ENCODE measurements at regions not wholly inside any gene's neighbourhood (a gene's known extent, or its start where the extent isn't known, plus 50 kb on each side); places are given as distances from the start of the nearest gene placed in this dataset.

DNA sequence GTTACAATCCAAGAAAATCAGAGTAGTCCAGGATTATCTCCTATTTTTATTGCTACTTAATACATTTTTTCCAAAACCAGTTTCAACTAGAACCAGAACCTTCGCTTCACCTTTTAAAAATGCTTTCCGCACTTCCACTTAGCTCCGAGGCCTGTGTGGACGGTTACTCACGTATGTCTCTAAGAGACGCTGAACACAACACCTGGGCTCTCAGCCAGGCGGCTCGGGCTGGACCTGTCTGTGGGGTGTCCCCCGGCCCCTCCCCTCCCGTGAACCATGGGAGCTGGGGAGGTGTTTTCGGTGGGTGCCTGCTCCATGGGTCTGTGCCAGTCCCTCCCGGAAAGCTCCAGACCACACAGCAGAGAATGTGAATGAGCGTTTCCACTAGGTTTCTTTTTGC is 223.8 kb downstream of the GLI2 start:
- DNase-seq: no peak

DNA sequence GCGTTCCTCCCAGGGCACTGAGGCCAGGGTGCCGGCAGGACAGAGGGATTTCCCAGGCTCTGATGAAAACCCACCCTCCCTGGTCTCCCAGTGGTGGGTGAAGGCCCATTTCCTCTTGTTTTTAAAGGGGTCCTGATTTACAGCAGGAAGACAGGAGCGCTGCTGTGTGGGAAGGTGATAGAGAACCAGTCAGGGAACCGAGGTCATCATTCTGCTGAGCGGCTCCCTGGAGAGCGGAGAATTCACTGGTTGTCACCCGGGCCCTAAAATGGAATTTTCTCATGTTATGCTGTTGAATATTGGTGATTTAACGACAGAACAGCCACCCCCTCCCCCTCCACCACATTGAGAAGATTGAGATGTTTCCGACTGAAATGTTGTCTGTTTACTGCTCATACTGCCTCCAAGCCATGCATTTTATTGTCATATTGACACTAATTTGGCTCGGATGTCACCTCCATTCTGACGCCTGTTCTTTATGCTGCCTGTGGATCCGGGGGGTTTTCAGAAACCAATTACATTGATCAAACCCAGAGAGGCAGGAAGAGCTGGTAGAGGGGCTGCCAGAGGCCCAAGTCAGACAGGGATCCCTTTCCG is 225.2 kb downstream of the GLI2 start:
- DNase-seq: no peak

DNA sequence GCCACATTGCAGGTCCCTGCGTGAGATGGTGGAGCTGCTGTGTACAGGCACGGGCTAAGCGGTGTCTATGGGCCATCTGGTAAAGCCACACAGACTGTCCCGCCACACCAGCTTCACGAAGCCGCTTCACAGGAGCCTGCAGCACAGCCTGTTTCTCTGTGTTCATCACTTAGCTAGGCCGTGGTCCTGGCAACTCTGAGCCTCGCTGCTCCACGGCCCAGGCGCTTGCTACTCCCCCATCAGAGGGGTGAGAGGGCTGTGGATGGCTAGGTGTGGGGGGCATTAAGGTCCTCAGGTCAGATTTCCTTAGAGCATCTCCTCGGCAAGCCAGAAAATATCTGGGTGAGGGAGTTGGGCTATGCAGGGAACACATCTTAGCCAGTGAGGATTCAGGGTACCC is 225.7 kb downstream of the GLI2 start:
- DNase-seq: no peak

DNA sequence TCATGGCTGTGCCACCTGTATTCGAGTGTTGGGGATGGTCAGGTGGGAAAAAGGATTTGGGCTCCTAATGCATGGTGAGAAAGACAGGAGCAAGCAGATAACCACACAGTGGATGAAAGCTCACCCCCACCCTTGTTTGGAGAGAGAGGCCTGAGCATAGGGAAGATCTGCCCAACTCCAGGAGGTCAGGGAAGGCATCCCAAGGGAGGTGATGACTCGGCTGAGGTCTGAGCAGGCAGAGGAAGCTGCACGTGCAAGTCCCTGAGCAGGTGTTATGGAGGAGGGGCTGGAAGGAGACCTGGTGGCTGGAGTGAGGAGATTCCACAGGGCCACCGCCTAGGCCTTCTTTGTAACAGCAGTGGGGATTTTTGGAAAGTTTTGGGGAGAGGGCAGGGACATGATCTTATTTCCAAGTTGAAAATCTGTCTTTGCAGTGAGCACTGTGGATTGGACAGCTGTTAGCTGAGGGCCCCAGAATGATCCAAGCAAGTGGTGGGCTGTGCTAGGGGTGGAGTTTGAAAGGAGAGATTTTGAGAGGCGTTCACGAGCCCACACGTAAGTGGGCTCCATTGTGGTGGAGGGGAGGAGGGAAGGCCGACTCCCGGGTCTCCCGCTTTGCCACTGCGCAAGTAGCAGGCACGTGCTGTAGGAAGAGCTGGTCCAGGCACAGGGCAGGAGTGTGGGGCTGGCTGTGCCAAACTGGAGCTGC is 228.5 kb downstream of the GLI2 start:
- no peak for DNase-seq

DNA sequence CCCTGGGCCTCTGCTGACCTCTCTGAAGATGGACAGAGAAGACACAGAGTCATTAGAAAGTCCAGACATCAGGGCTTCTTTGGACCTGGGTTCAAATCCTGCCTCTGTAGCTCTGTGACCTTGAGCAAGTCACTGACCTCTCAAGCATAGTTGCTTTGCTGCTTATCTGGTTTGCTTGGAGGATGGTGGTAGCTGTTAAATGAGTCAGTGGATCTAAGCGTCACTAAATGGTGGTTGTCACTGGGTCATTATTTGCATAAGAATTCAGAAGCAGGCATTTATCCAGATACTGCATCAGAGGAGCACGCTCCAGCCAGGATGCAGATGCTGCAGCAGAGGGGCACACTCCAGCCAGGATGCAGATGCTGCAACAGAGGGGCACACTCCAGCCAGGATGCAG is 229.2 kb downstream of the GLI2 start:
- DNase-seq: no peak

DNA sequence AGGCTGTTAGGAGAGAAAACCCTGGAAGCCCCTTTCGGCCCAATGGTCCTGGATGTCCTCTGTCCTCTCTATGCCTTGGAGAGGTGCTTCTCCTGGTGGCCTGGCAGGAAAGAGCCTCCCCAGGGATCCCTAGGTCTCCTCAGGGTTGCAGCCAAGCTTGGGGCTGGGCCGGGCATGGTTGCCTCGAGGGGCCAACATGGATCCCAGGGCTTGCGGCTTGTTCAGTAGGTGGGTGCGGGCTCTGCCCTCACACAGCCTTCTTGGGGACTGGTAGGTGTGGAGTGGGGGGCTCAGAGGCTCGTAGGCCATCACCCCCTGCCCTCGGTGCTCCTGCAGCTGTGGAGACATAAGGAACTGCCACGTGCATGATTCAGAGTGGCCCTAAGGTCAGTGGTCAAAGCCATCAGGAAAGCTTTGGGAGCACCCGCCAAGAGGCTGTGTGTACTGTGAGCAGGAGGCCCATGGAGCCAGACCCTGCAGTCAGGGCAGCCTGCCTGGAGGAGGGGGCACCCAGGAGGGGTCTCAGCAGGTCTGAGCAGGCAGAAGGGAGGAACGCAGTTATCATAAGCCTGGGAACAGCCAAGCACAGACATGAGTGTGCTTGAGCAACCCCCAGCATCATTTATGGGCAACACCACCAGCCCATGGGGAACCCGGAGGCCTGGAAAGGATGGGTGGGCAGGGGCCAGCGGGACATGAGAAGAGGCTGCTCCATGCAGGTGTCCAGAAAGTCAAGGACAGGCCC is 231.0 kb downstream of the GLI2 start:
- DNase-seq: no peak

DNA sequence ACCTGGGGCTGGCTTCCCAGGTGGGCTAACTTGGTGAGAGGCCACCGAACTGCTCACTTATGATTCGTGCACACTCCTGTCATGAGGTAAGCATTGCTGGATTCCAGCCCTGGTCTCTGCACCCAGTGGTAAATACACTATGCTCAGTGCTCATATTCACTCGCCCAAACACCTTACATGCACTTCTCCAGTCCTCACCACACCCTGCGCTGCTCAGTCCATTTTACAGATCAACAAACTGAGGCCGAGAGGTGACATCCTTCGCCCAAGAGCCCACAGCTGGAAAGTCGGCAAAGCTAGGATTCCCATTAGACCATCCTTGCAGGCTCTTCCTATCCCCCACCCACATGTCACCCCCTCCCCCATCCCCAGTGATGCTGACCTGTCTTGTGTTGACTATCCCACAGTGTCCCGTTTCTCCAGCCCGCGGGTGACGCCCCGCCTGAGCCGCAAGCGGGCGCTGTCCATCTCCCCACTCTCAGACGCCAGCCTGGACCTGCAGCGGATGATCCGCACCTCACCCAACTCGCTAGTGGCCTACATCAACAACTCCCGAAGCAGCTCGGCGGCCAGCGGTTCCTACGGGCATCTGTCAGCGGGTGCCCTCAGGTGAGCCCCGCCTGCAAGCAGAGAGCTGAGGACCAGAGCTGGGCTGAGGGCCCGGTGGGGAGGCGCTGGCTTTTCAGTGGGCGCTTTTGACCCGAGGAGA is 232.8 kb downstream of the GLI2 start:
- DNase-seq: no peak

DNA sequence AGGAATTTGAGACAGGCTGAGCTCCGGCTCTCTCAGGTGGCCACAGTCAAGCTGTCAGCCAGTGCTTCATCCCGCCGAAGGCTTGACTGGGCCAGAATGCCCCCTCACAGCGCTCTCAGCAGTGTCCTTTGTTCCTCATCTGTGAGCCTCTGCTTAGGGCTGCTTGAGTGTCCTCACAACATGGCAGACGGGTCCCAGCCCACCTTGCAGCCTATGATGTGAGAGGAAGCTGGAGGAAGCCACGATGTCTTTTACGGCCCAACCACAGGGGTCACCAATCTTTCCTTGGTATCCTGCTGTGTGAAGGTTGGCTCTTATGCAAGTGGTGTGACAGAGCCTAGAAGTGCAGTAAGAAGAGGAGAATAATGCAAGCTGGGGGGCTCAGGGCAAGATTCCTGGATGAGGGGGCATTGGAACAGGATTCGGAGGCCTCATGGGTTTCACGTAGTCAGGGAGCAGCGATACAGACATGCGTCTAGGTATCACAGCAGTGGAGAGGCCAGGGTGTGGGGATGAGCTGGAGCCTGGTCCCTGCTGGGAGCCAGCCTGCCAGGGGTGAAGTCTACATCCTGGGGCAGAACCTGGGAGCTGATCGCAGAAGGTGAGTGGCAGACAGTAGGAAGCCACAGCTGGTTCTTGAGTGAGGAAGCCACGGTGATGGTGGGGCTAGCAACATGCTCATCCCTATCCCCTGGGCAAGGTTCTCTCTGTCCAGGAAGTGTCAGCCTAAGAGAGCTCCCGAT is 234.1 kb downstream of the GLI2 start:
- no peak for DNase-seq

DNA sequence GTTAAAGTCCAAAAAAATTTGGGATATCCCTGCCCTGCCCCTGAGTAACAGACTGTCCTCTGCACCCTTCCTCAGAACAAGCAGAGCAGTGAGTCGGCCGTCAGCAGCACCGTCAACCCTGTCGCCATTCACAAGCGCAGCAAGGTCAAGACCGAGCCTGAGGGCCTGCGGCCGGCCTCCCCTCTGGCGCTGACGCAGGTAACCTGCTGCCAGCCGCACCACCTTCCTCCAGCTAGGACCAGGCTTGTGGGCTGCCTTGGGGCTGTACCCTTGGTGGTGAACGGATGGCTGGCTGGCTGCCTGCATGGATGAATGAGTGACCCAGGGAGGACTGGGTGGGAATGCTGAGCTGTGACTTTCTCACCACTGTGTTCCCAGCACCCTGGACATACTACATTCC is 236.2 kb downstream of the GLI2 start:
- DNase-seq: no peak

DNA sequence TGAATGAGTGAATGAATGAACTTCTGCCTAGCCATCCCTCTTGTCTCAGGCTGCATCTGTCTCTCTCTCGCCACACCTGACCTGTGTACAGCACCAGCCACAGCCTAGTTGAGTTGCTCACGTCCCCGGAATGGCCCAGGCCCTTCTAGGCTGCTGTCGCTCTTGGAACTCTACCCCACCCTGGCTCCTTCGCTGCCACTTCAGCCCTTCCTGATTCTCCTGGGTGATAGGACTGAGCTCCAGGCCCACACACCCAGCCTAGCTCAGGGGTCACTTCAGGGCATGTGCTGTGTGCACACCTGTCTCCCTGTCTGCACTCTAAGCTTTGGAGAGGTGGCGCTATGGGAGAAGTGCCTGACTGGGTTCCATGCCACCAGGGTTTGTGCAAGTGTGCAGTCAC is 236.6 kb downstream of the GLI2 start:
- DNase-seq: no peak

DNA sequence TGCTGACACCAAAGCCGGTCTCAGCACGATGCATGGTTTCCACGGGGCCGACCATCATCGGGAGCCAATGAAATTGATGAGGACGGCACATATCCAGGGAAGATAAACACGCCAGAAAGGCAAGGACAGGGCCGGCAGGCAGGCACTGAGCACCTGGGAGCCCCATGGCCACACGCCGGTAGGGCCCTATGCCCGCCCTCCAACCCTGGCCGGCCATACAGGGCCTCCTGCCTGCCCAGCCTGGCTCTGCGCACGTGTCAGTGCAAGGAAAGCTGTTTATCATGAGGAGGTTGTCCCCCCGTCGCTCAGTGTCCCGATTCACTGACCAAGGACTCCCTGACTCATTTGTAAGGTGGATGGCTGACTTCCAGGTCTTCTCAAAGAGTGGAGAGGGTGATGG is 237.5 kb downstream of the GLI2 start:
- DNase-seq: no peak

DNA sequence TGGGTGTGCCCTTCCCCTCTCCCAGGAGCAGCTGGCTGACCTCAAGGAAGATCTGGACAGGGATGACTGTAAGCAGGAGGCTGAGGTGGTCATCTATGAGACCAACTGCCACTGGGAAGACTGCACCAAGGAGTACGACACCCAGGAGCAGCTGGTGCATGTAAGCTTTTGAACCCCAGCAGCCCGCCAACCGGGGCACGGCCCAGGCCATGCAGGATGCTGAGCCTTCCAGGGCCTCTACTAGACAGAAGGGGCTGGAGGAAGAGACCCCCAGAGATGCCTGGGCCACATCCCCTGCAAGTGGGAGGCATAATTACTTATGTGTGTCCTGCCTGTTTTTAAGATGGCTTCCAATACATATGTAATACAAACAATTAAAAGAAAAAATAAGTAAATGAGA is 239.3 kb downstream of the GLI2 start:
- DNase-seq: no peak

DNA sequence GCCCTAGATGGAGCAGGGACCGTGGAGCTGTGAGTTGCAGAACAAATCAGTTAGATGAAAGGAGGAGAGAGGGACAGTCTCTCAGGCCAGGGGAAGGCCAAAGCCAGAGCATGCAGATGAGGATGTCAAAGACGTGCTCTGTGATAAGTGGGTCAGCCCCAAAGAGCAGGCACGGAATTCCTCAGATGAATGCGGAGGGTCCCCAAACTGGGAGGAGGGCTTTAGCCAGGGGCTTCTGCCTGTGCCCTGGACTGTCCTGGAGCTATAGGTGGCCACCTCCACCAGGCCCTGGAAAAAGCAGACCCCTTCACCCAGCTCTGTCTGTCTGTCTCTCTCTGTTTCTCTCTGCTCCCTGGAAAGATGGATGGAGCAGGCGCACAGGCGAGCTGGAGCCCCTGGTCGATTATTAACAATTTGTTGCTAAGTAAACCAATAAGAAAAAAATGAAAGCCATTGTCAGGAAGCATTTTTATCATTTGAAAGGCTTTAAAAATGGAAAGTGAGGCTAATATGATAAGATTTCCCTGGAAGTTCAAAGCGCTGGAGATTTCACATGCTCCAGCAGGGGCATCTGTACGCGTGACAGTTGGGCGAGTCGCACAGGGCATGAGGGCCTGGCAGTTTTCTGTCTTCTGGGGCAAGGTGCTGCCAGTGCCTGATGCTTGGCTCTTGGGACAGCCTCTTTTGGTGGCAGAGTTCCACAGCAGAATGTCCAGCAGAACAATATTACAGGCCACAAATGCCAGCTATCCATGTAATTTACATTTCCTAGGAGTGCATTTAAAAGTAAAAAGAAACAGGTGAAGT is 241.0 kb downstream of the GLI2 start:
- DNase-seq: no peak

DNA sequence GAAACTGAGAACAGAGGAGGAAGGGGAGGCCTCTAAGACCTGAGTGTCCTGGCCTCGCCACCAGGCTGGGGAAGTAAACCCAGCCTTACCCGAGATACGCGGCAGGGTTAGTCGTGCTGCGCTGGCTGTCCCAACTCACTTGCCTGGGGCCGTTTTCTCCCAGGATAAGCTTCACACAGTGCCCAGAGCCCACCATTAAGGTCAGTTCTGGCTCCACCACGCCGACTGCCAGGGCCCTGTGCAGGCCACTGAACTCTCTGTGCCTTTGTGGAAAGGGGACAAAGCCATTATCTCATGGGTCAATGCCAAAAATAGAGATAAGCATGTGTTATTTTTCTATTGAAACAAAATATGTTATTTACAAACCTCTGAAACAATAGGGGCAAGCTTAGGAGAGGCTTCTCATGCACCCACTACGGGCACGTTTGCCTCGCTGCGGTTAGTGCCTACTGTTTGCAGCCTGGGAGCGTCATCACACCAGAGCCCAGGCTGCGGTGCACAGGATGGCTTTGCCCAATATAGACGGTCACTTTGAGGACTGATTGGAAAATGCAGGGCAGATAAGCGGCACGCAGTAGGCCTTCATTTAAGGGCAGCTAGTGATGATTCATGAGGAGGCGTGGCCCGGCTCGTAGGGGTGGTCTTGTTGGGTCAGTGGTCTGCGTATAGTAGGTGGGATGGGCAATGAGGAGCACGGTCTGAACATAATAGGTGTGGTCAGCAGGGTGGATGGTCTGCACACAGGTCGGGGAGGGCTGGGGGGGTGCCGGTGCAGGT is 242.1 kb downstream of the GLI2 start:
- no peak for DNase-seq

DNA sequence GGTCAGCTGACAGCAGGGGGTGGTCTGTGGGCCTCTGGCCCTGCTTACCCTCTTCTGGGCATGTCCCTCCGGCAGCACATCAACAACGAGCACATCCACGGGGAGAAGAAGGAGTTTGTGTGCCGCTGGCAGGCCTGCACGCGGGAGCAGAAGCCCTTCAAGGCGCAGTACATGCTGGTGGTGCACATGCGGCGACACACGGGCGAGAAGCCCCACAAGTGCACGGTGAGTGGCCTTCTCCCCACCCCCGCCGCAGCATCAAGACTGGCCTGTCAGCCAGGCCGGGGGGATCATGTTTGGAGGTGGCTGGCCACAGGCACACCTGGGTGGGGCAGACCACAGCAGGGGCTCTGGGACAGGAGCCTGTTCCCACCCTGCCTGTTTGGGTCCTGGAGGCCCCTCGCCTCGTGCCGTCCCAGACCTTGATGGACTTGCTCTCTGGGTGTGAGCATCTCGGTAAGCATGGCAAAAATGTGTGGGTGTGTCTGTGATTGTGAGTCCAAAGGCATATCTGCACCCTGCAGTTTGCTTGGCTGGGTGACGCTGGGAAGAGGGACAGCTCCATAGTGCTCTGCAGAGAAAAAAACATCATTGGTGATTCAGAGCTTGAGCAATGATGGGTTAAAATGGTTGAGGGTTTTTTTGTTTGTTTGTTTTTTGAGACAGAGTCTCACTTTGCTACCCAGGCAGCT is 242.8 kb downstream of the GLI2 start:
- DNase-seq: no peak

DNA sequence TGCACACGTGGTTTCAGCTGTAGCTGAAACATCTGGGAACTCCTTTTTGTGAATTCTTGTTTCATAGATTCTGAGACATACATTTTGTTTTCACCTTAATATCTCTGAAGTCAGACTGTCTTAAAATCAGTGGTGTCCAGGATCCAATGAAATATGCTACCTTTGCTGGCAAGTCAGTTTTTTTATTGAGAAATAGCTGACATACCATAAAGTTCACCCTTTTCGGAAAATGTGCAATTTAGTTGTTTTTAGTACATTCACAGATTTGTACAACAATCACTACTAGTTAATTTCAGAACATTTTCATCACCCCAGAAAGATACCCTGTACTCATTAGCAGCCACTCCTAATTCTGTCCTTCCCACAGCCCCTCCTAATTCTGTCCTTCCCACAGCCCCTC is 243.7 kb downstream of the GLI2 start:
- no peak for DNase-seq

DNA sequence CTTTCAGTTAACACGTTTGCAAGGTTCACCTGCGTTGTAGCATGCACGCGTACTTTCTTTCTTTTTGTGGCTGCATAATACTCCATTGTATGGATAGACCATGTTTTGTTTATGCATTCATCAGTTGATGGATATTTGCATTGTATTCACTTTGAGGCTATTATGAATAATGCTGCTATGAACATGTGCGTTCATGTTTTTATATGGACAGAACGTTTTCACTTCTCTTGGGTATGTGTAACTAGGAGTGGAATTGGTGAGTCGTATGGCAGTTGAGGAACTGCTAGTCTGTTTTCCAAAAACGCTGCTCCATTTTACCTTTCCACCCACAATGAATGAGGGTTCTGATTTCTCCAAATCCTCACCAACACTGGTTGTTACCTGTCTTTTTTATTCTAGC is 244.3 kb downstream of the GLI2 start:
- no peak for DNase-seq

DNA sequence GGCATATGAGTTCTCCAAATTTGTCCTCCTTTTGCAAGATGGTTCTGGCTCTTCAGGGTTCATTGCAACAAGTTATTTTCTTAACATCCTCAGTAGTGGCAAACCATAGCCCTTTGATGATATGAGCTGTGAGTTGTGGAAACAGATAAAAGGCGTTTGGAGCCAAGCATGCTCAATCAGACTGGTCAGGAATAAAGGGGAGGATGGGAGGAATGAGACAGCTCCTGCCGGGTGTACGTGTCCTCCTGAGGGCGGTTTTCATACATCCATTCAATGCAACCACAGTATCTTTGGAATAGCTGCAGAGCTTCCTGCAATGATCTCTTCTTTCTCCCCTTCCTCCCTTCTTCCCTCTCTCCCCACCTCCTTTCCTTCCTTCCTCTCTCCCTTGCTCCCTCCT is 245.8 kb downstream of the GLI2 start:
- DNase-seq: no peak

DNA sequence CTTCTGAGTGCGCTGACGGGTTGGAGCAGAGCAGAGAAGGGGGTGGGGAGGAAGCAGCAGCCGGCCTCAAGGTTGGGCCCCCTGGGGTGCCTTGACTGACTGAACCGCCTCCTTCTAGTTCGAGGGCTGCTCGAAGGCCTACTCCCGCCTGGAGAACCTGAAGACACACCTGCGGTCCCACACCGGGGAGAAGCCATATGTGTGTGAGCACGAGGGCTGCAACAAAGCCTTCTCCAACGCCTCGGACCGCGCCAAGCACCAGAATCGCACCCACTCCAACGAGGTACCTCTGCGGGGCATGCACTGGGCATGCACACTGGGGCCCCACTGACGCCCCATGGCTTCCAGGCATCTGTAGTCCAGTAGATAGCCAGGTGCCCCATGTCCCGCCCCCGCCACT is 246.9 kb downstream of the GLI2 start:
- DNase-seq: no peak

DNA sequence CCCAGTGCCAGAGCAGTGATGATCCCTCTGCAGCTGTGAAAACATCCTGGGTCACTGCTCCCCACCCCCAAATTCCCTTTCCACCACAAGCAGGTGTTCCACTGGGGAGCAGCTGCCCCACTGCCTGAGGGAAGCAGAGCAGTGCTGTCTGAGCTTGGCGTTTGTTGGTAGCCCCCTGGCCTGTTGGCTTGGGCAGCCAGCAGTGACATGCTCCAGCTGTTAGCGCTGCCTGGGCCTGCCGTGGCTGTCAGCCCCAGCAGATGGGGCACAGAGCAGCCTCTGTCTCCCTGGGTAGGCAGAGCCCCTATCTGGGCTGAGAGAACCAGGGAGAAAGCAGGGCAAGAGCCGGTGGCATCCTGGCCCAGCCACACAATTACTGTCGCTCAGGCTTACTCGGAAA is 247.7 kb downstream of the GLI2 start:
- no peak for DNase-seq

DNA sequence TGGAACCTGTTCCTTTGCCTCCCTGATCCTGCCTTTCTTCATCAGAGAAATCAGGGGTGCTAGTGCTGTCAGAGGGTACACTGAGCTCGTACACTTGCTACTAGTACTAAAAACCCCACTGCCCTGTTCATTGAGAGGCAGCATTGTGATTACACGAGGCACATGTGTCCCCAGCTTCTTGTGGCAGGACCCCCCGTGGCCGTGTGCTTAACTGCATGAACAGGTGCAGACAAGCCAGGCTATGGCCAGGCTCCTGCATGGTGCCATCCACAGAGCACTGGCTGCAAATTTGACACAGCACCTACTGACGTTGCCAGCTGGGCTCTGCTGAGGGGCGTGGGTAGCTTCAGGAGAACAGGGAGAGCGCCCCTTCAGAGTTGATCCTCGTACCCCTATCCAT is 248.4 kb downstream of the GLI2 start:
- no peak for DNase-seq

Data from RPMI8226 (cell line).